ENCODE measurements at regions not wholly inside any gene's neighbourhood (a gene's known extent, or its start where the extent isn't known, plus 50 kb on each side); places are given as distances from the start of the nearest gene placed in this dataset.

DNA sequence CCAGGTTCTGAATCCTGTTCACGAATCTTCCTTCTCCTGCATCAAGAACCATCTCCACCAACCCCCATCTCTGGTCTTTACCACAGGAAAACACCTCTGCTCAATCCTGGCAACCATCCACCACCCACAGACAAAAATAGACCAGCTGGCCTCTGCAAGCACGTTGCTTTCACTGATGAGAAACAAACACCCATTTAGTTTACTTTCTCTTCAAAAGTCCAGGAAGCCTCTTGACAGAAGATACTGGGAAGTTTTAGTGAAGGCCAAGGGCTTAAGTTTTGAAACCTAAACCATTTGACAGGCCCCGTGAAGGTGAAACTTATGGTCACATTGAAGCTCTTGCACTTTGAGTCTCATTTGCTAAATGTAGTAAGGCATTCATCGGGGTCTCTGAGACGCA is 122.6 kb upstream of the PPP2R5A start:
- ATAC-seq (peak; percentile 47 to 67 (median 60)), DNase-seq (peak in 2 of 3 donors; percentile 65)
- WGBS (ENCODE audit: insufficient coverage, low coverage, low lambda C conversion rate, missing lambda C conversion rate) = 34% methylated on average over 5 of the region's 5 CpGs
- Histone ChIP-seq H3K27me3 (no peaks in the 10 kb centered on the region), H3K4me1 (peaks cover 0 to 22% (median 12%) of the 10 kb centered on the region in 4 donors), H3K4me3 (no peak overlapping the region), H3K36me3 (no peaks in the 10 kb centered on the region), H3K9me3 (no peaks in the 10 kb centered on the region), H3K27ac (peak overlapping the region; percentile 17 to 37 (median 30))
- TF ChIP-seq, protein P1, sequence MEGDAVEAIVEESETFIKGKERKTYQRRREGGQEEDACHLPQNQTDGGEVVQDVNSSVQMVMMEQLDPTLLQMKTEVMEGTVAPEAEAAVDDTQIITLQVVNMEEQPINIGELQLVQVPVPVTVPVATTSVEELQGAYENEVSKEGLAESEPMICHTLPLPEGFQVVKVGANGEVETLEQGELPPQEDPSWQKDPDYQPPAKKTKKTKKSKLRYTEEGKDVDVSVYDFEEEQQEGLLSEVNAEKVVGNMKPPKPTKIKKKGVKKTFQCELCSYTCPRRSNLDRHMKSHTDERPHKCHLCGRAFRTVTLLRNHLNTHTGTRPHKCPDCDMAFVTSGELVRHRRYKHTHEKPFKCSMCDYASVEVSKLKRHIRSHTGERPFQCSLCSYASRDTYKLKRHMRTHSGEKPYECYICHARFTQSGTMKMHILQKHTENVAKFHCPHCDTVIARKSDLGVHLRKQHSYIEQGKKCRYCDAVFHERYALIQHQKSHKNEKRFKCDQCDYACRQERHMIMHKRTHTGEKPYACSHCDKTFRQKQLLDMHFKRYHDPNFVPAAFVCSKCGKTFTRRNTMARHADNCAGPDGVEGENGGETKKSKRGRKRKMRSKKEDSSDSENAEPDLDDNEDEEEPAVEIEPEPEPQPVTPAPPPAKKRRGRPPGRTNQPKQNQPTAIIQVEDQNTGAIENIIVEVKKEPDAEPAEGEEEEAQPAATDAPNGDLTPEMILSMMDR (IDR thresholded peaks at IDR 0.05) = no peak
- TF ChIP-seq POLR2A (IDR thresholded peaks at IDR 0.05) = no peak
- intact Hi-C loops (cut with DNase I) = no loop called here

DNA sequence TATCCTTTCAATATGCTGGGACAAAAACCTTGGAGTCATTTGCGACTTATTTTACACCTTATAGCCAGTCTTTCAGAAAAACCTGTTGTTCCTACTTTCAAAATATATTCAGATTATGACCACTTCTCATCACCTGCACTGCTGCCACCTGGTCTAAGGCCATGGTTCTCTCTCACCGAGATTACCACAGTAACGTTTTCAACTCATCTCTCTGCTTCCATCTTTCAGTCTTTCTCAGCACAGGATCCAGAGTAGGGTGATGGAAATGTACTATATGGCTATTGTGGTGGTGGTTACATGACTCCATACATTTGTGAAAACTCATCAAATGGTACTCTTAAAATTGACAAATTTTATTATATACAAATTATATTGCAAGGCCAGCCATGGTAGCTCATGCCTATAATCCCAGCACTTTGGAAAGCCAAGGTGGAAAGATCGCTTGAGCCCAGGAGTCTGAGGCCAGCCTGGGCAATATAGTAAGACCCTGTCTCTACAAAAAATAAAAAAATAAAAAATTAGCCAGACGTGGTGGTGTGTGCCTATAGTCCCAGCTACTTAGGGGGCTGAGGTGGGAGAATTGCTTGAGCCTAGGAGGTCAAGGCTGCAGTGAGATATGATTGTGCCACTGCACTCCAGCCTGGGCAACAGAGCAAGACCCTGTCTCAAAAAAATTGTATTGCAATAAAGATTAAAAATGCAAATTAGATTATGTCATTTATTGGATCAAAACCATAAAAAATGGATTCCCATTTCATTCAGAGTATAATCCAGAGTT is 120.9 kb upstream of the PPP2R5A start:
- TF ChIP-seq, protein P1 (IDR thresholded peaks at IDR 0.05) = no peak
- TF ChIP-seq POLR2A (IDR thresholded peaks at IDR 0.05) = no peak
- Histone ChIP-seq H3K27ac (no peak overlapping the region), H3K4me3 (no peak overlapping the region), H3K9me3 (no peaks in the 10 kb centered on the region), H3K4me1 (peaks cover 0 to 12% (median 7%) of the 10 kb centered on the region in 4 donors), H3K27me3 (no peaks in the 10 kb centered on the region), H3K36me3 (no peaks in the 10 kb centered on the region)
- ATAC-seq (no peak), DNase-seq (no peak)
- WGBS (ENCODE audit: insufficient coverage, low coverage, low lambda C conversion rate, missing lambda C conversion rate) = 94% methylated on average over 5 of the region's 5 CpGs
- intact Hi-C loops (cut with DNase I) = no loop called here

DNA sequence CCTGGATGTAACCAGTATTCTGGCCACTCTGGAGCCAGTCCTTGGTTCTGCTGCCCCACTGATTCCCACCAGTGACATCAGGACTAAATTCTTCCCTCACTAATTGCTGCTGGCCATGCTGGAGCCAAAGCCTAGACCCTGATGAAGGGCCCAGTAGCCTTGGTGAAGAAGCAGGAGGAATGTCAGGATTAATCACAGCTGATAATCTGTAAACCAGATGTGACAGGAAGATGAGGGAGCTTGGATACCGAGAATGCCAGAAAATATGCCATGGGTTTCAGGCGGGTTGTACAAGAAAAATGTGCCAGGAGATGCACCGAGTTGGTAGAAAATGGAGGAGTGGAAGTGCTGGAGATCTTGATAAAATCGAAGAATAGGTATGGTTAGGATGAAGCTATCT is 119.0 kb upstream of the PPP2R5A start:
- TF ChIP-seq, protein P1 (IDR thresholded peaks at IDR 0.05) = no peak
- TF ChIP-seq POLR2A (IDR thresholded peaks at IDR 0.05) = no peak
- Histone ChIP-seq H3K27me3 (no peaks in the 10 kb centered on the region), H3K36me3 (no peaks in the 10 kb centered on the region), H3K4me1 (peaks cover 0 to 12% (median 5%) of the 10 kb centered on the region in 4 donors), H3K9me3 (no peaks in the 10 kb centered on the region), H3K27ac (no peak overlapping the region), H3K4me3 (no peak overlapping the region)
- ATAC-seq = no peak
- DNase-seq = no peak
- 64% methylated on average over 4 of the region's 4 CpGs for WGBS (ENCODE audit: insufficient coverage, low coverage, low lambda C conversion rate, missing lambda C conversion rate)
- intact Hi-C loops (cut with DNase I) = no loop called here

DNA sequence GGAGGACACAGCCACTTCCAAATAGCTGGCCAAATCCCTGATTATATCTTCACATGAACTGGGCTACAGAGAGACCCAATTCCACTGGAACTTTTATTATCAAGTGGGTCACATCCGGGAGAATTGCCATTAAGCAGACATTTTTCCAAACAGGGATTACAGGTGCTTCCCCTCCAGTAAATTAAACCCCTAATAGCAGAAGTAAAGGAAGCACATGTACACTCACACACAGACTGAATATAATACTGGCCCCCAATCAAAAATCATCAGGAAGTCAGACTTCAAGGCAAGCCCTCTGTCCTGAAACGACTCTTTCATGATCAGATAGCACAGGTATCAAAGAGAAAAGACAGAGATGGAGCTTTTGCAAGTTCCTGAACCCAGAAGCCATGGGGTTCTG is 118.6 kb upstream of the PPP2R5A start:
- DNase-seq (no peak), ATAC-seq (peak in 2 of 4 donors; percentile 37 to 58)
- WGBS (ENCODE audit: insufficient coverage, low coverage, low lambda C conversion rate, missing lambda C conversion rate) = 27% methylated on average over 1 of the region's 2 CpGs
- Histone ChIP-seq H3K27me3 (no peaks in the 10 kb centered on the region), H3K36me3 (no peaks in the 10 kb centered on the region), H3K4me3 (no peak overlapping the region), H3K27ac (no peak overlapping the region), H3K9me3 (no peaks in the 10 kb centered on the region), H3K4me1 (peaks cover 0 to 12% (median 4%) of the 10 kb centered on the region in 4 donors)
- no peak for TF ChIP-seq POLR2A (IDR thresholded peaks at IDR 0.05)
- TF ChIP-seq, protein P1 (IDR thresholded peaks at IDR 0.05) = no peak
- intact Hi-C loops (cut with DNase I) = no loop called here
